ENCODE measurements at regions not wholly inside any gene's neighbourhood (a gene's known extent, or its start where the extent isn't known, plus 50 kb on each side); places are given as distances from the start of the nearest gene placed in this dataset.
A peak's percentile ranks its signal among the peaks of the same experiment; 100 is the strongest.

DNA sequence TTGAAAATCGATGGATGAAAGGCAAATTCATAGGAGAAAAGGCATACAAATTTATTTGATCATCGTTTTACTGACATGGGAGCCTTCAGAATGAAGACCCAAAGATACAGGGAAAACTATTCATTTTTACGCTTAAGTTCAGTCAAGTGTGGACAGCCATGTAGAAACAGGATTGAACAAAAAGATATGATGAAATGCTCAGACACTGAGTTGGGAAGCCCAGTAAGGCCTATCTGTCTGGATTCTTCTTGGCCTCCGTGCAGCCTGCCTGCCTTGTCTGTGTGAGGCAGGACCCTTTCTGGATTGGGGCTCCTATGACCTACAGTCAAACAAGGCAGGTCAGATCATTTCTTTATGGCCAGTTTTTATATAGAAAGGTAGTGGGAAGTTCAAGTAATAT is 203.8 kb upstream of the MYL2 start:
- ChIA-PET POLR2A (no interaction called here), CTCF (no interaction called here)
- TF ChIP-seq, protein P1, sequence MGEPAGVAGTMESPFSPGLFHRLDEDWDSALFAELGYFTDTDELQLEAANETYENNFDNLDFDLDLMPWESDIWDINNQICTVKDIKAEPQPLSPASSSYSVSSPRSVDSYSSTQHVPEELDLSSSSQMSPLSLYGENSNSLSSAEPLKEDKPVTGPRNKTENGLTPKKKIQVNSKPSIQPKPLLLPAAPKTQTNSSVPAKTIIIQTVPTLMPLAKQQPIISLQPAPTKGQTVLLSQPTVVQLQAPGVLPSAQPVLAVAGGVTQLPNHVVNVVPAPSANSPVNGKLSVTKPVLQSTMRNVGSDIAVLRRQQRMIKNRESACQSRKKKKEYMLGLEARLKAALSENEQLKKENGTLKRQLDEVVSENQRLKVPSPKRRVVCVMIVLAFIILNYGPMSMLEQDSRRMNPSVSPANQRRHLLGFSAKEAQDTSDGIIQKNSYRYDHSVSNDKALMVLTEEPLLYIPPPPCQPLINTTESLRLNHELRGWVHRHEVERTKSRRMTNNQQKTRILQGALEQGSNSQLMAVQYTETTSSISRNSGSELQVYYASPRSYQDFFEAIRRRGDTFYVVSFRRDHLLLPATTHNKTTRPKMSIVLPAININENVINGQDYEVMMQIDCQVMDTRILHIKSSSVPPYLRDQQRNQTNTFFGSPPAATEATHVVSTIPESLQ (CRISPR knock-in tag; IDR thresholded peaks at IDR 0.05), result no peak
- TF ChIP-seq ZBTB21 (CRISPR knock-in tag; IDR thresholded peaks at IDR 0.05; ENCODE audit: borderline replicate concordance) (no peak), ZNF416 (CRISPR knock-in tag; IDR thresholded peaks at IDR 0.05) (no peak), ATF1 (CRISPR knock-in tag; IDR thresholded peaks at IDR 0.05) (no peak)
- TF ChIP-seq, protein P2, sequence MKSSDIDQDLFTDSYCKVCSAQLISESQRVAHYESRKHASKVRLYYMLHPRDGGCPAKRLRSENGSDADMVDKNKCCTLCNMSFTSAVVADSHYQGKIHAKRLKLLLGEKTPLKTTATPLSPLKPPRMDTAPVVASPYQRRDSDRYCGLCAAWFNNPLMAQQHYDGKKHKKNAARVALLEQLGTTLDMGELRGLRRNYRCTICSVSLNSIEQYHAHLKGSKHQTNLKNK (CRISPR knock-in tag; IDR thresholded peaks at IDR 0.05), result no peak
- TF ChIP-seq, protein P3, sequence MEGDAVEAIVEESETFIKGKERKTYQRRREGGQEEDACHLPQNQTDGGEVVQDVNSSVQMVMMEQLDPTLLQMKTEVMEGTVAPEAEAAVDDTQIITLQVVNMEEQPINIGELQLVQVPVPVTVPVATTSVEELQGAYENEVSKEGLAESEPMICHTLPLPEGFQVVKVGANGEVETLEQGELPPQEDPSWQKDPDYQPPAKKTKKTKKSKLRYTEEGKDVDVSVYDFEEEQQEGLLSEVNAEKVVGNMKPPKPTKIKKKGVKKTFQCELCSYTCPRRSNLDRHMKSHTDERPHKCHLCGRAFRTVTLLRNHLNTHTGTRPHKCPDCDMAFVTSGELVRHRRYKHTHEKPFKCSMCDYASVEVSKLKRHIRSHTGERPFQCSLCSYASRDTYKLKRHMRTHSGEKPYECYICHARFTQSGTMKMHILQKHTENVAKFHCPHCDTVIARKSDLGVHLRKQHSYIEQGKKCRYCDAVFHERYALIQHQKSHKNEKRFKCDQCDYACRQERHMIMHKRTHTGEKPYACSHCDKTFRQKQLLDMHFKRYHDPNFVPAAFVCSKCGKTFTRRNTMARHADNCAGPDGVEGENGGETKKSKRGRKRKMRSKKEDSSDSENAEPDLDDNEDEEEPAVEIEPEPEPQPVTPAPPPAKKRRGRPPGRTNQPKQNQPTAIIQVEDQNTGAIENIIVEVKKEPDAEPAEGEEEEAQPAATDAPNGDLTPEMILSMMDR (IDR thresholded peaks at IDR 0.05), result no peak
- Mint-ChIP-seq H3K27ac (no peak overlapping the region), H3K9me3 (no peaks in the 10 kb centered on the region), H3K36me3 (no peaks in the 10 kb centered on the region), H3K4me1 (peaks cover 22% of the 10 kb centered on the region), H3K27me3 (ENCODE audit: low read depth) (no peaks in the 10 kb centered on the region), H3K4me3 (no peak overlapping the region)
- no peak for ATAC-seq
- no peak for DNase-seq (ENCODE audit: low spot score)

DNA sequence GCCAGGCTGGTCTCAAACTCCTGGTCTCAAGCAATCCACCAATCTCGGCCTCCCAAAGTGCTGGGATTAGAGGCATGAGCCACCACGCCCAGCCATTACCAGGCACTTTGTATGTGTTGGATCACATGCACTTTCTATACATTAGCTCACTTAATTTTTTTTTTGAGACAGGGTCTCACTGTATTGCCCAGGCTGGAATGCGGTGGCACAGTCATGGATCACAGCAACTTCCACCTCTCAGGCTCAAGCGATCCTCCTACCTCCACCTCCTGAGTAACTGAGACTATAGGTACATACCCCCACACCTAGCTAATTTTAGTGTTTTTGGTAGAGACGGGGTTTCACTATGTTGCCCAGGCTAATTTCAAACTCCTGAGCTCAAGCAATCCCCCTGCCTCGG is 203.0 kb upstream of the MYL2 start:
- no peak for DNase-seq (ENCODE audit: low spot score)
- Mint-ChIP-seq H3K4me1 (peaks cover 22% of the 10 kb centered on the region), H3K36me3 (no peaks in the 10 kb centered on the region), H3K27ac (no peak overlapping the region), H3K4me3 (no peak overlapping the region), H3K9me3 (no peaks in the 10 kb centered on the region), H3K27me3 (ENCODE audit: low read depth) (no peaks in the 10 kb centered on the region)
- ChIA-PET CTCF (no interaction called here), POLR2A (no interaction called here)
- TF ChIP-seq, protein P4, sequence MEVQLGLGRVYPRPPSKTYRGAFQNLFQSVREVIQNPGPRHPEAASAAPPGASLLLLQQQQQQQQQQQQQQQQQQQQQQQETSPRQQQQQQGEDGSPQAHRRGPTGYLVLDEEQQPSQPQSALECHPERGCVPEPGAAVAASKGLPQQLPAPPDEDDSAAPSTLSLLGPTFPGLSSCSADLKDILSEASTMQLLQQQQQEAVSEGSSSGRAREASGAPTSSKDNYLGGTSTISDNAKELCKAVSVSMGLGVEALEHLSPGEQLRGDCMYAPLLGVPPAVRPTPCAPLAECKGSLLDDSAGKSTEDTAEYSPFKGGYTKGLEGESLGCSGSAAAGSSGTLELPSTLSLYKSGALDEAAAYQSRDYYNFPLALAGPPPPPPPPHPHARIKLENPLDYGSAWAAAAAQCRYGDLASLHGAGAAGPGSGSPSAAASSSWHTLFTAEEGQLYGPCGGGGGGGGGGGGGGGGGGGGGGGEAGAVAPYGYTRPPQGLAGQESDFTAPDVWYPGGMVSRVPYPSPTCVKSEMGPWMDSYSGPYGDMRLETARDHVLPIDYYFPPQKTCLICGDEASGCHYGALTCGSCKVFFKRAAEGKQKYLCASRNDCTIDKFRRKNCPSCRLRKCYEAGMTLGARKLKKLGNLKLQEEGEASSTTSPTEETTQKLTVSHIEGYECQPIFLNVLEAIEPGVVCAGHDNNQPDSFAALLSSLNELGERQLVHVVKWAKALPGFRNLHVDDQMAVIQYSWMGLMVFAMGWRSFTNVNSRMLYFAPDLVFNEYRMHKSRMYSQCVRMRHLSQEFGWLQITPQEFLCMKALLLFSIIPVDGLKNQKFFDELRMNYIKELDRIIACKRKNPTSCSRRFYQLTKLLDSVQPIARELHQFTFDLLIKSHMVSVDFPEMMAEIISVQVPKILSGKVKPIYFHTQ (CRISPR knock-in tag; IDR thresholded peaks at IDR 0.05), result no peak
- TF ChIP-seq ZNF121 (CRISPR knock-in tag; IDR thresholded peaks at IDR 0.05), result peak; percentile 86
- ATAC-seq, result no peak

GRCh38 chr12:111122458-111122878 is 202.1 kb upstream of the MYL2 start:
- Mint-ChIP-seq H3K9me3 (no peaks in the 10 kb centered on the region), H3K27ac (no peak overlapping the region), H3K36me3 (no peaks in the 10 kb centered on the region), H3K27me3 (ENCODE audit: low read depth) (no peaks in the 10 kb centered on the region), H3K4me3 (no peak overlapping the region), H3K4me1 (peaks cover 22% of the 10 kb centered on the region)
- ATAC-seq (no peak), DNase-seq (ENCODE audit: low spot score) (no peak)
- ChIA-PET POLR2A (no interaction called here), CTCF (interaction anchor here (0.9 kb wide), 1 partner anchor 48 kb away, joined by 3 read pairs; no protein-coding TSS in a partner anchor)
- no peak for TF ChIP-seq TCF7 (CRISPR knock-in tag; IDR thresholded peaks at IDR 0.05; ENCODE audit: low read depth)
- TF ChIP-seq, protein P5, sequence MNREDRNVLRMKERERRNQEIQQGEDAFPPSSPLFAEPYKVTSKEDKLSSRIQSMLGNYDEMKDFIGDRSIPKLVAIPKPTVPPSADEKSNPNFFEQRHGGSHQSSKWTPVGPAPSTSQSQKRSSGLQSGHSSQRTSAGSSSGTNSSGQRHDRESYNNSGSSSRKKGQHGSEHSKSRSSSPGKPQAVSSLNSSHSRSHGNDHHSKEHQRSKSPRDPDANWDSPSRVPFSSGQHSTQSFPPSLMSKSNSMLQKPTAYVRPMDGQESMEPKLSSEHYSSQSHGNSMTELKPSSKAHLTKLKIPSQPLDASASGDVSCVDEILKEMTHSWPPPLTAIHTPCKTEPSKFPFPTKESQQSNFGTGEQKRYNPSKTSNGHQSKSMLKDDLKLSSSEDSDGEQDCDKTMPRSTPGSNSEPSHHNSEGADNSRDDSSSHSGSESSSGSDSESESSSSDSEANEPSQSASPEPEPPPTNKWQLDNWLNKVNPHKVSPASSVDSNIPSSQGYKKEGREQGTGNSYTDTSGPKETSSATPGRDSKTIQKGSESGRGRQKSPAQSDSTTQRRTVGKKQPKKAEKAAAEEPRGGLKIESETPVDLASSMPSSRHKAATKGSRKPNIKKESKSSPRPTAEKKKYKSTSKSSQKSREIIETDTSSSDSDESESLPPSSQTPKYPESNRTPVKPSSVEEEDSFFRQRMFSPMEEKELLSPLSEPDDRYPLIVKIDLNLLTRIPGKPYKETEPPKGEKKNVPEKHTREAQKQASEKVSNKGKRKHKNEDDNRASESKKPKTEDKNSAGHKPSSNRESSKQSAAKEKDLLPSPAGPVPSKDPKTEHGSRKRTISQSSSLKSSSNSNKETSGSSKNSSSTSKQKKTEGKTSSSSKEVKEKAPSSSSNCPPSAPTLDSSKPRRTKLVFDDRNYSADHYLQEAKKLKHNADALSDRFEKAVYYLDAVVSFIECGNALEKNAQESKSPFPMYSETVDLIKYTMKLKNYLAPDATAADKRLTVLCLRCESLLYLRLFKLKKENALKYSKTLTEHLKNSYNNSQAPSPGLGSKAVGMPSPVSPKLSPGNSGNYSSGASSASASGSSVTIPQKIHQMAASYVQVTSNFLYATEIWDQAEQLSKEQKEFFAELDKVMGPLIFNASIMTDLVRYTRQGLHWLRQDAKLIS (CRISPR knock-in tag; IDR thresholded peaks at IDR 0.05; ENCODE audit: borderline replicate concordance), result no peak
- TF ChIP-seq, protein P1 (CRISPR knock-in tag; IDR thresholded peaks at IDR 0.05), result no peak
- TF ChIP-seq SMAD3 (CRISPR knock-in tag; IDR thresholded peaks at IDR 0.05; ENCODE audit: borderline replicate concordance), result no peak
- TF ChIP-seq, protein P6, sequence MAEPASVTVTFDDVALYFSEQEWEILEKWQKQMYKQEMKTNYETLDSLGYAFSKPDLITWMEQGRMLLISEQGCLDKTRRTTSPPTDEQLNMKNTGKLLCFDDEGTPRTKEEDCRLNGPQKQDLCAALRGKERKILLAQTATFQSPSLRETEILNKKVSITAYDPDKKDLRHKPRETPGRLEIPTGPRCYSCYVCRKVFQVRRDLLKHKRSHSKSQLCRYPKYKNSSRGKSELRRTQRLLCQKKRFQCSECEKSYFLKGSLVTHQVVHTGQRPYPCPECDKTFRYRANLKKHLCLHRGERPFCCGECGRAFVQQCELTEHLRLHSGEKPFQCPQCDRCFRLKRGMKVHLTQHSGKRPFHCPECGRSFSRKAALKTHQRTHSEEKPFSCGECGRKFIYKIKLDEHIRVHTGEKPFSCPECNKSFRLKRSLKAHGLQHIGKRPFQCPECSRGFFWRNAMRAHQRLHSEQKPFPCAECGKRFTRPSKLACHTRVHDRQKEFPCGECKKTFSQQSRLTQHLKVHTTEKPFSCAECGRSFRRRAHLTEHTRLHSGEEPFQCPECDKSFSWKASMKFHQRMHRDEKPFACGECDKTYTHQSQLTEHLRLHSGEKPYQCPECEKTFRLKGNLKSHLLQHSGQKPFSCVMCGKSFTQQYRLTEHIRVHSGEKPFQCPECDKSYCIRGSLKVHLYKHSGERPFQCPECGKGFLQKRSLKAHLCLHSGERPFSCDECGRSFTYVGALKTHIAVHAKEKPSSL (CRISPR knock-in tag; conservative IDR thresholded peaks at IDR 0.05), result no peak
